ENCODE measurements at regions not wholly inside any gene's neighbourhood (a gene's known extent, or its start where the extent isn't known, plus 50 kb on each side); places are given as distances from the start of the nearest gene placed in this dataset.

DNA sequence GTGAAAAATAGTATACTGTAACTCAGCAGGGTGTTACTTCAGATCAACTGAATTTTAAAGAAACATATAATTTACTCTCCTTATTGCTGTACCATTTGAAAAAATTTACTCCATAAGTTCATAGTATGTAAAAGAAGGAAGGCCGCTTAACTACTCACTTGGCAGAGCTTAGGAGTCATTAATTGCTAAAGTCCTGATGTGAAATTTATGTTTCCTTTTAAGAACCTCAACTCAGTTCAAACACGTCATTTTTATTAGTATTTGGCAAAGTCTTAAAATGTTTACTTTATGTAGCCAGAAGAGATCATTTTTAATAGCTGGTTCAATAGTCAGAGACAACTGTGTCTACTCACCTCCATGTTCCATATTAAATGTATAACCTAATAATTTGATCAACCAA lies 268.6 kb downstream of the CDH10 start:
- FAIRE-seq: no peak
- Histone ChIP-seq H3K27ac (ENCODE audit: low read depth in 1 of 3, low read length in 2 of 3) (no peak overlapping the region), H3K27me3 (ENCODE audit: control insufficient read depth in 3 of 3, insufficient read depth in 3 of 3, low read length in 3 of 3) (no peaks in the 10 kb centered on the region), H3K36me3 (ENCODE audit: control insufficient read depth in 3 of 3, insufficient read depth in 2 of 3, low read depth in 1 of 3, low read length in 3 of 3) (no peaks in the 10 kb centered on the region), H3K4me1 (ENCODE audit: control insufficient read depth in 3 of 3, insufficient read depth in 2 of 3, low read depth in 1 of 3, low read length in 2 of 3) (no peaks in the 10 kb centered on the region), H3K4me3 (ENCODE audit: low read depth in 1 of 3, low read length in 3 of 3) (no peak overlapping the region), H3K9me3 (ENCODE audit: control insufficient read depth in 2 of 2, insufficient read depth in 1 of 2, low read depth in 1 of 2, low read length in 1 of 2) (no peaks in the 10 kb centered on the region)
- 56 to 61% (median 59%) methylated on average over 2 of the region's 2 CpGs for WGBS, 3 donors
- DNase-seq: no peak

DNA sequence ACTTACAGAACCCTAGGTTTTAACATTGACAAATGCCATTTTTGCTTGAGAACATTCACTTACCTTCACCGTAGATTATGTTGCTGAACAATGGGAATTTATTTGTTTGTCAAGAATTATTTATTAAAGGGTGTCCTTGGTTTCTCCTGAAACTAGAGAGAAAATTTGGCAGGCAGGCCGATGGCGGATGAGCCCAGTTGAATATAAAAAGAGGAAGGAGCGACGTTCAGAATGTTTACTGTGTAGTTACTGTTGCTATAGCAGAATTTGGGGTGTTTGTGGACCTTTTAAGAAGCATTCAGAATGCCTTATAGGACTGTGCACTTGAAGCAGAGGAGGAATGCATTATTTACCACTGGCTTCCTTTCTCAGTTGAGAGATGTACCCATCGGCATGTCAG lies 268.2 kb downstream of the CDH10 start:
- WGBS, 3 donors: 72 to 87% (median 75%) methylated on average over 6 of the region's 6 CpGs
- no peak overlapping the region for H3K4me3 ChIP-seq (ENCODE audit: low read depth in 1 of 3, low read length in 3 of 3)
- no peaks in the 10 kb centered on the region for H3K4me1 ChIP-seq (ENCODE audit: control insufficient read depth in 3 of 3, insufficient read depth in 2 of 3, low read depth in 1 of 3, low read length in 2 of 3)
- no peaks in the 10 kb centered on the region for H3K36me3 ChIP-seq (ENCODE audit: control insufficient read depth in 3 of 3, insufficient read depth in 2 of 3, low read depth in 1 of 3, low read length in 3 of 3)
- no peaks in the 10 kb centered on the region for H3K9me3 ChIP-seq (ENCODE audit: control insufficient read depth in 2 of 2, insufficient read depth in 1 of 2, low read depth in 1 of 2, low read length in 1 of 2)
- H3K27me3 ChIP-seq (ENCODE audit: control insufficient read depth in 3 of 3, insufficient read depth in 3 of 3, low read length in 3 of 3): no peaks in the 10 kb centered on the region
- DNase-seq (no peak), FAIRE-seq (no peak)
- H3K27ac ChIP-seq (ENCODE audit: low read depth in 1 of 3, low read length in 2 of 3): no peak overlapping the region

GRCh38 chr5:24381861-24382489 lies 262.8 kb downstream of the CDH10 start:
- no peak for DNase-seq

DNA sequence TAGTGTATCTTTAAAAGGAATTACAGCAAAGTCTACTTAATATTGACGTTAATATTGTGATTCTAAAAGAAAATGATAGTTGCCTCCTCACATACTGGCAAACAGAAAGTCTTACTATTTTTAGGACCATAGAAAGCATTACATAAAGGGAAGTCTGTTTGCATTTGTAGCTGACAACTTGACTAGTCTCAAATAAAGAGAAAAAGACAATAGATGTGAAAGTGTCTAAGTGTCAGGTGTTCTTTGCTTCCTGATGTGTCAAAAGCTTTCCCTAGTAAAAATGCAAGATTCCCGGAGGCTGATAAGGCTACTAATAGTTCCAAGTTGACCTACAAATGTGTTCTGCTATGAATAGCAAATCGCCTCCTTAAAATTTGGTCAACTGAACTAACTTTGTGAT lies 259.7 kb downstream of the CDH10 start:
- WGBS, 3 donors: 62 to 70% (median 68%) methylated on average over 3 of the region's 3 CpGs
- DNase-seq (no peak), FAIRE-seq (no peak)
- no peaks in the 10 kb centered on the region for H3K4me1 ChIP-seq (ENCODE audit: control insufficient read depth in 3 of 3, insufficient read depth in 2 of 3, low read depth in 1 of 3, low read length in 2 of 3)
- no peak overlapping the region for H3K27ac ChIP-seq (ENCODE audit: low read depth in 1 of 3, low read length in 2 of 3)
- H3K27me3 ChIP-seq (ENCODE audit: control insufficient read depth in 3 of 3, insufficient read depth in 3 of 3, low read length in 3 of 3): no peaks in the 10 kb centered on the region
- peaks cover 0 to 6% of the 10 kb centered on the region in 2 donors for H3K9me3 ChIP-seq (ENCODE audit: control insufficient read depth in 2 of 2, insufficient read depth in 1 of 2, low read depth in 1 of 2, low read length in 1 of 2)
- no peaks in the 10 kb centered on the region for H3K36me3 ChIP-seq (ENCODE audit: control insufficient read depth in 3 of 3, insufficient read depth in 2 of 3, low read depth in 1 of 3, low read length in 3 of 3)
- H3K4me3 ChIP-seq (ENCODE audit: low read depth in 1 of 3, low read length in 3 of 3): no peak overlapping the region

More at GRCh38 chr5:24381861-24382489, 262.8 kb downstream of the CDH10 start:
- Histone ChIP-seq H3K27ac (ENCODE audit: low read depth in 1 of 3, low read length in 2 of 3) (no peak overlapping the region), H3K4me1 (ENCODE audit: control insufficient read depth in 3 of 3, insufficient read depth in 2 of 3, low read depth in 1 of 3, low read length in 2 of 3) (no peaks in the 10 kb centered on the region), H3K27me3 (ENCODE audit: control insufficient read depth in 3 of 3, insufficient read depth in 3 of 3, low read length in 3 of 3) (no peaks in the 10 kb centered on the region), H3K4me3 (ENCODE audit: low read depth in 1 of 3, low read length in 3 of 3) (no peak overlapping the region), H3K36me3 (ENCODE audit: control insufficient read depth in 3 of 3, insufficient read depth in 2 of 3, low read depth in 1 of 3, low read length in 3 of 3) (no peaks in the 10 kb centered on the region), H3K9me3 (ENCODE audit: control insufficient read depth in 2 of 2, insufficient read depth in 1 of 2, low read depth in 1 of 2, low read length in 1 of 2) (no peaks in the 10 kb centered on the region)
- FAIRE-seq: no peak
- WGBS, 3 donors: 39 to 47% (median 45%) methylated on average over 5 of the region's 5 CpGs

DNA sequence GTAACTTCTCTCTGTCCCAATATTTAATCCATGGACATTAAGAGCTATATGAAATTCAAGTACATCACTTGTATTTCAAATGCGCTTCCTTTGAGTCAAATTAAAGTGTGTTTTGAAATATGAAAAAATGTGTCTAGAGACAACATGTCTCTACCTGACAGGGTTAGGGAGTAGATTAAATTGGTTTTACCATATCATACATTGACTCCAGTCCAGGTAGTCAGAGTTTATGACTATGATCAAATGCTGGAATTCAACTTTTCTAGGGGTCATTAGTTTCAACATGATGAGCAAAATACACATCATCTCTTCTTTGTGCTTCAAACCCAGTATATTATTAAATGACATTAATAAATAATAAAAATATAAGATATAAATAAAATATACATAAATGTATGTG lies 259.2 kb downstream of the CDH10 start:
- Histone ChIP-seq H3K27me3 (ENCODE audit: control insufficient read depth in 3 of 3, insufficient read depth in 3 of 3, low read length in 3 of 3) (no peaks in the 10 kb centered on the region), H3K36me3 (ENCODE audit: control insufficient read depth in 3 of 3, insufficient read depth in 2 of 3, low read depth in 1 of 3, low read length in 3 of 3) (no peaks in the 10 kb centered on the region), H3K27ac (ENCODE audit: low read depth in 1 of 3, low read length in 2 of 3) (no peak overlapping the region), H3K4me3 (ENCODE audit: low read depth in 1 of 3, low read length in 3 of 3) (no peak overlapping the region), H3K4me1 (ENCODE audit: control insufficient read depth in 3 of 3, insufficient read depth in 2 of 3, low read depth in 1 of 3, low read length in 2 of 3) (no peaks in the 10 kb centered on the region), H3K9me3 (ENCODE audit: control insufficient read depth in 2 of 2, insufficient read depth in 1 of 2, low read depth in 1 of 2, low read length in 1 of 2) (peaks cover 0 to 6% of the 10 kb centered on the region in 2 donors)
- 92 to 99% (median 98%) methylated on average over 1 of the region's 1 CpG for WGBS, 3 donors
- FAIRE-seq (no peak), DNase-seq (no peak)

- no peak for FAIRE-seq
- Histone ChIP-seq H3K4me3 (ENCODE audit: low read depth in 1 of 3, low read length in 3 of 3) (no peak overlapping the region), H3K9me3 (ENCODE audit: control insufficient read depth in 2 of 2, insufficient read depth in 1 of 2, low read depth in 1 of 2, low read length in 1 of 2) (peaks cover 0 to 6% of the 10 kb centered on the region in 2 donors), H3K4me1 (ENCODE audit: control insufficient read depth in 3 of 3, insufficient read depth in 2 of 3, low read depth in 1 of 3, low read length in 2 of 3) (no peaks in the 10 kb centered on the region), H3K36me3 (ENCODE audit: control insufficient read depth in 3 of 3, insufficient read depth in 2 of 3, low read depth in 1 of 3, low read length in 3 of 3) (no peaks in the 10 kb centered on the region), H3K27me3 (ENCODE audit: control insufficient read depth in 3 of 3, insufficient read depth in 3 of 3, low read length in 3 of 3) (no peaks in the 10 kb centered on the region), H3K27ac (ENCODE audit: low read depth in 1 of 3, low read length in 2 of 3) (no peak overlapping the region)
- no peak for DNase-seq
- 76 to 86% (median 83%) methylated on average over 5 of the region's 5 CpGs for WGBS, 3 donors
Observed at GRCh38 chr5:24388448-24388847, 256.3 kb downstream of the CDH10 start.

DNA sequence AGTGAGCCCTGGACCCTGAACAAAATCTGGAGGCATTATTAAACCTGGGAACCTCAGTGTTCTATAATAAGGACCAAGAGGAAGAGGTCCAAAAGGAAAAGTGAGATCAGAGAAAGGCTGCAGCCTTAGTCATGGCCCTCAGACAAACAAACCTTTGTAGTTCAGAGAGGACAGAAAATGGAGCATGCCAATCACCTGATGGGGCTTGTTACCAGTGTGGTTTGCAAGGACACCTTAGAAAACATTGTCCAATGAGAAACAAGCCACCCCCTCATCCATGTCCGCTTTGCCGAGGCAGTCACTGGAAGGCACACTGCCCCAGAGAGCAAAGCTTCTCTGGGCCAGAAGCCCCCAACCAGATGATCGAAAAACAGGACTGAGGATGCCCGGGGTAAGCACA lies 254.8 kb downstream of the CDH10 start:
- no peak for DNase-seq
- no peak overlapping the region for H3K4me3 ChIP-seq (ENCODE audit: low read depth in 1 of 3, low read length in 3 of 3)
- WGBS, 3 donors: 90 to 97% (median 94%) methylated on average over 4 of the region's 4 CpGs
- no peaks in the 10 kb centered on the region for H3K27me3 ChIP-seq (ENCODE audit: control insufficient read depth in 3 of 3, insufficient read depth in 3 of 3, low read length in 3 of 3)
- no peaks in the 10 kb centered on the region for H3K4me1 ChIP-seq (ENCODE audit: control insufficient read depth in 3 of 3, insufficient read depth in 2 of 3, low read depth in 1 of 3, low read length in 2 of 3)
- no peak for FAIRE-seq
- H3K36me3 ChIP-seq (ENCODE audit: control insufficient read depth in 3 of 3, insufficient read depth in 2 of 3, low read depth in 1 of 3, low read length in 3 of 3): no peaks in the 10 kb centered on the region
- H3K27ac ChIP-seq (ENCODE audit: low read depth in 1 of 3, low read length in 2 of 3): no peak overlapping the region
- H3K9me3 ChIP-seq (ENCODE audit: control insufficient read depth in 2 of 2, insufficient read depth in 1 of 2, low read depth in 1 of 2, low read length in 1 of 2): peaks cover 0 to 6% of the 10 kb centered on the region in 2 donors

- FAIRE-seq (no peak), DNase-seq (no peak)
- H3K27ac ChIP-seq (ENCODE audit: low read depth in 1 of 3, low read length in 2 of 3): no peak overlapping the region
- WGBS, 3 donors: 79 to 81% (median 79%) methylated on average over 7 of the region's 7 CpGs
- H3K9me3 ChIP-seq (ENCODE audit: control insufficient read depth in 2 of 2, insufficient read depth in 1 of 2, low read depth in 1 of 2, low read length in 1 of 2): peaks cover 0 to 6% of the 10 kb centered on the region in 2 donors
- no peaks in the 10 kb centered on the region for H3K4me1 ChIP-seq (ENCODE audit: control insufficient read depth in 3 of 3, insufficient read depth in 2 of 3, low read depth in 1 of 3, low read length in 2 of 3)
- no peaks in the 10 kb centered on the region for H3K36me3 ChIP-seq (ENCODE audit: control insufficient read depth in 3 of 3, insufficient read depth in 2 of 3, low read depth in 1 of 3, low read length in 3 of 3)
- no peak overlapping the region for H3K4me3 ChIP-seq (ENCODE audit: low read depth in 1 of 3, low read length in 3 of 3)
- H3K27me3 ChIP-seq (ENCODE audit: control insufficient read depth in 3 of 3, insufficient read depth in 3 of 3, low read length in 3 of 3): no peaks in the 10 kb centered on the region
Observed at GRCh38 chr5:24391816-24392215, 253.0 kb downstream of the CDH10 start.

GRCh38 chr5:24397601-24398000 lies 247.2 kb downstream of the CDH10 start:
- Histone ChIP-seq H3K36me3 (ENCODE audit: control insufficient read depth in 3 of 3, insufficient read depth in 2 of 3, low read depth in 1 of 3, low read length in 3 of 3) (no peaks in the 10 kb centered on the region), H3K9me3 (ENCODE audit: control insufficient read depth in 2 of 2, insufficient read depth in 1 of 2, low read depth in 1 of 2, low read length in 1 of 2) (no peaks in the 10 kb centered on the region), H3K4me3 (ENCODE audit: low read depth in 1 of 3, low read length in 3 of 3) (no peak overlapping the region), H3K27ac (ENCODE audit: low read depth in 1 of 3, low read length in 2 of 3) (no peak overlapping the region), H3K27me3 (ENCODE audit: control insufficient read depth in 3 of 3, insufficient read depth in 3 of 3, low read length in 3 of 3) (no peaks in the 10 kb centered on the region), H3K4me1 (ENCODE audit: control insufficient read depth in 3 of 3, insufficient read depth in 2 of 3, low read depth in 1 of 3, low read length in 2 of 3) (no peaks in the 10 kb centered on the region)
- FAIRE-seq: no peak
- no peak for DNase-seq
- 76 to 81% (median 79%) methylated on average over 6 of the region's 6 CpGs for WGBS, 3 donors

Measured in small intestine (tissue), 7 donors.